H1 (cell line): ENCODE measurements at regions not wholly inside any gene's neighbourhood (a gene's known extent, or its start where the extent isn't known, plus 50 kb on each side); places are given as distances from the start of the nearest gene placed in this dataset.

ENCODE experiments used
- CTCF ChIA-PET: fragments of 300-600 bp; sonication (Branson Sonifier 250); formaldehyde crosslinking; loops from one replicate; lab custom pipeline; 2021; ENCODE audit not compliant: partially characterized antibody; lab: Charles Lee
- POLR2A ChIA-PET: fragments of 300-600 bp; sonication (Branson Sonifier 250); formaldehyde crosslinking; loops from one replicate; lab custom pipeline; 2021; ENCODE audit warnings: inconsistent platforms; ENCODE audit not compliant: partially characterized antibody; lab: Charles Lee
- DNase-seq, 2 experiments: peaks; one replicate each; pipeline versions ENCODE4 v3.0.0 to v3.0.0-alpha.2; 2010 to 2022; ENCODE audit warnings: low spot score in 2 of 2, low read depth in 1 of 2, mixed read lengths in 1 of 2
- FAIRE-seq: peaks from 2 replicates; lab custom pipeline; 2011; peaks lifted over from hg19 to GRCh38; lab: Jason Lieb, UNC
- H2AFZ ChIP-seq: 2 replicates; pipeline ENCODE4 v1.8.1; 2012; ENCODE audit warnings: low read length, inconsistent platforms
- H2AK5ac ChIP-seq: 2 replicates; pipeline ENCODE4 v1.6.1; 2013; ENCODE audit warnings: low read depth, low read length
- H2BK120ac ChIP-seq: replicated peaks from 2 replicates; pipeline ENCODE3; 2013; ENCODE audit warnings: low read depth, low read length, inconsistent platforms
- H2BK12ac ChIP-seq: 2 replicates; pipeline ENCODE4 v1.6.1; 2013; ENCODE audit warnings: low read depth, low read length
- H2BK15ac ChIP-seq: 2 replicates; pipeline ENCODE4 v1.6.1; 2013; ENCODE audit warnings: low read length
- H2BK20ac ChIP-seq: 2 replicates; pipeline ENCODE4 v1.6.1; 2013; ENCODE audit warnings: low read length
- H2BK5ac ChIP-seq: 2 replicates; pipeline ENCODE4 v1.6.1; 2013; ENCODE audit warnings: low read depth, low read length
- H3K14ac ChIP-seq: 2 replicates; pipeline ENCODE4 v1.6.1; 2013; ENCODE audit warnings: inconsistent platforms; ENCODE audit not compliant: insufficient read length
- H3K18ac ChIP-seq: 2 replicates; pipeline ENCODE4 v1.6.1; 2013; ENCODE audit warnings: low read length; ENCODE audit errors: extremely low read depth
- H3K23ac ChIP-seq: 2 replicates; pipeline ENCODE4 v1.6.1; 2013; ENCODE audit warnings: inconsistent platforms; ENCODE audit not compliant: insufficient read length
- H3K23me2 ChIP-seq: 2 replicates; pipeline ENCODE4 v1.6.1; 2013; ENCODE audit warnings: low read depth, low read length
- H3K27ac ChIP-seq: 2 replicates; pipeline ENCODE4 v1.6.1; 2011; ENCODE audit warnings: low read depth, low read length, inconsistent platforms
- H3K27me3 ChIP-seq, 4 experiments: replicated peaks in 1 of 4; 1 replicate in 1 of 4; 2 replicates in 3 of 4; pipeline versions ENCODE4 v1.6.1 to v1.8.1; 2011 to 2013; ENCODE audit warnings: low read length in 3 of 4, mild to moderate bottlenecking in 3 of 4, inconsistent platforms in 2 of 4, mixed read lengths in 2 of 4, moderate library complexity in 1 of 4; ENCODE audit not compliant: control insufficient read depth in 3 of 4, insufficient read depth in 3 of 4; ENCODE audit errors: extremely low read depth in 1 of 4
- H3K36me3 ChIP-seq, 4 experiments: 2 replicates each; pipeline versions ENCODE4 v1.6.1 to v1.8.1; 2011 to 2013; ENCODE audit warnings: mild to moderate bottlenecking in 4 of 4, low read length in 3 of 4, moderate library complexity in 2 of 4, control low read depth in 1 of 4, inconsistent platforms in 1 of 4; ENCODE audit not compliant: insufficient read depth in 4 of 4, control insufficient read depth in 2 of 4
- H3K4ac ChIP-seq: replicated peaks from 2 replicates; pipeline ENCODE3; 2013; ENCODE audit warnings: low read length, low read depth, mixed read lengths, inconsistent platforms; ENCODE audit not compliant: insufficient read length
- H3K4me1 ChIP-seq, 4 experiments: replicated peaks in 1 of 4; 1 replicate in 1 of 4; 2 replicates in 3 of 4; pipeline versions ENCODE4 v1.6.1 to v1.8.1; 2011 to 2013; ENCODE audit warnings: low read length in 3 of 4, inconsistent platforms in 2 of 4, mixed read lengths in 1 of 4; ENCODE audit not compliant: insufficient read depth in 4 of 4, control insufficient read depth in 3 of 4
- H3K4me2 ChIP-seq, 2 experiments: 2 replicates each; pipeline versions ENCODE4 v1.6.1 to v1.8.1; 2011 to 2013; ENCODE audit warnings: low read depth in 2 of 2, low read length in 2 of 2, control low read depth in 1 of 2, inconsistent platforms in 1 of 2, mild to moderate bottlenecking in 1 of 2; ENCODE audit not compliant: insufficient read depth in 1 of 2
- H3K4me3 ChIP-seq, 4 experiments: fragments of 200-600, 300-600 bp in 1 of 4; sonication (generic), shearing (Covaris generic), sonication (Bioruptor Twin) in 1 of 4; 2 replicates each; pipeline versions ENCODE4 v1.5.1 to v1.8.1; 2011 to 2016; ENCODE audit warnings: low read length in 4 of 4, low read depth in 3 of 4, control low read depth in 2 of 4, inconsistent platforms in 2 of 4, mild to moderate bottlenecking in 2 of 4, mixed read lengths in 1 of 4, moderate library complexity in 1 of 4; ENCODE audit not compliant: insufficient read depth in 2 of 4; ENCODE audit errors: extremely low read depth in 1 of 4
- H3K56ac ChIP-seq: replicated peaks from 2 replicates; pipeline ENCODE3; 2013; ENCODE audit warnings: low read depth, mild to moderate bottlenecking, mixed read lengths, low read length, inconsistent platforms; ENCODE audit not compliant: insufficient read length
- H3K79me1 ChIP-seq: 2 replicates; pipeline ENCODE4 v1.6.1; 2013; ENCODE audit warnings: low read depth, low read length, control low read depth
- H3K79me2 ChIP-seq, 2 experiments: 2 replicates each; pipeline versions ENCODE4 v1.6.1 to v1.8.1; 2012 to 2013; ENCODE audit warnings: low read length in 2 of 2, mild to moderate bottlenecking in 2 of 2, inconsistent platforms in 1 of 2; ENCODE audit not compliant: insufficient read depth in 2 of 2, control insufficient read depth in 1 of 2
- H3K9ac ChIP-seq, 4 experiments: replicated peaks in 1 of 4; 1 replicate in 1 of 4; 2 replicates in 3 of 4; pipeline versions ENCODE4 v1.6.1 to v1.8.1; 2011 to 2013; ENCODE audit warnings: low read depth in 3 of 4, low read length in 3 of 4, control low read depth in 2 of 4, mild to moderate bottlenecking in 2 of 4, moderate library complexity in 2 of 4, inconsistent platforms in 1 of 4; ENCODE audit errors: extremely low read depth in 1 of 4
- H3K9me3 ChIP-seq, 2 experiments: 2 replicates each; pipeline versions ENCODE4 v1.6.1 to v1.8.1; 2012 to 2013; ENCODE audit warnings: mild to moderate bottlenecking in 2 of 2, moderate library complexity in 2 of 2, control low read depth in 1 of 2, inconsistent platforms in 1 of 2, low read depth in 1 of 2, low read length in 1 of 2, mixed read lengths in 1 of 2; ENCODE audit not compliant: insufficient read depth in 2 of 2
- H4K20me1 ChIP-seq, 2 experiments: replicated peaks in 1 of 2; 2 replicates each; pipeline versions ENCODE3 to v1.8.1; 2011 to 2013; ENCODE audit warnings: inconsistent platforms in 2 of 2, low read length in 2 of 2, mild to moderate bottlenecking in 1 of 2; ENCODE audit not compliant: insufficient read depth in 2 of 2, control insufficient read depth in 1 of 2
- H4K5ac ChIP-seq: 2 replicates; pipeline ENCODE4 v1.6.1; 2013; ENCODE audit warnings: low read length, low read depth, mixed read lengths, inconsistent platforms; ENCODE audit not compliant: insufficient read length
- H4K8ac ChIP-seq: 2 replicates; pipeline ENCODE4 v1.8.0; 2013; ENCODE audit warnings: mild to moderate bottlenecking, moderate library complexity, low read length, inconsistent platforms; ENCODE audit not compliant: insufficient read depth; ENCODE audit errors: extremely low read depth
- H4K91ac ChIP-seq: replicated peaks from 2 replicates; pipeline ENCODE3; 2013; ENCODE audit warnings: low read length, mixed read lengths, inconsistent platforms; ENCODE audit not compliant: insufficient read length
- BCL11A ChIP-seq, 2 experiments: IDR thresholded peaks; one replicate each; pipeline ENCODE4 v1.6.1; 2011; ENCODE audit warnings: low read depth in 2 of 2, low read length in 2 of 2, mild to moderate bottlenecking in 2 of 2
- EP300 ChIP-seq, 2 experiments: IDR thresholded peaks; 1 replicate in 1 of 2; 2 replicates in 1 of 2; pipeline ENCODE4 v1.6.1; 2011 to 2012; ENCODE audit warnings: low read depth in 2 of 2, low read length in 2 of 2, mild to moderate bottlenecking in 2 of 2, borderline replicate concordance in 1 of 2, inconsistent platforms in 1 of 2, moderate library complexity in 1 of 2
- KDM5A ChIP-seq: fragments of 200-600 bp; IDR thresholded peaks from 2 replicates; pipeline ENCODE4 v1.7.1; 2012; ENCODE audit warnings: mild to moderate bottlenecking, low read length, inconsistent platforms, mixed read lengths
- PHF8 ChIP-seq: fragments of 200-600 bp; sonication (generic); conservative IDR thresholded peaks from 2 replicates; pipeline ENCODE4 v1.7.1; 2012; ENCODE audit warnings: low read depth, mild to moderate bottlenecking, inconsistent platforms, low read length, moderate library complexity
- USF2 ChIP-seq: IDR thresholded peaks from 2 replicates; pipeline ENCODE4 v1.6.1; 2011; ENCODE audit warnings: low read length, improper control_type of control experiment
- WGBS, 2 experiments: shearing (Covaris generic) in 1 of 2; methylation state at CpG; one replicate each; pipeline versions ENCODE4 v1.1.6 to v1.1.7; 2013 to 2015; ENCODE audit warnings: low lambda C conversion rate in 2 of 2, mixed read lengths in 2 of 2, inconsistent platforms in 1 of 2, low coverage in 1 of 2, missing lambda C conversion rate in 1 of 2; ENCODE audit not compliant: insufficient replicate concordance in 2 of 2, insufficient coverage in 1 of 2, insufficient read length in 1 of 2; ENCODE audit errors: extremely low coverage in 1 of 2, missing lambda C conversion rate in 1 of 2; 5-methylcytosine and 5-hydroxymethylcytosine counted together

DNA sequence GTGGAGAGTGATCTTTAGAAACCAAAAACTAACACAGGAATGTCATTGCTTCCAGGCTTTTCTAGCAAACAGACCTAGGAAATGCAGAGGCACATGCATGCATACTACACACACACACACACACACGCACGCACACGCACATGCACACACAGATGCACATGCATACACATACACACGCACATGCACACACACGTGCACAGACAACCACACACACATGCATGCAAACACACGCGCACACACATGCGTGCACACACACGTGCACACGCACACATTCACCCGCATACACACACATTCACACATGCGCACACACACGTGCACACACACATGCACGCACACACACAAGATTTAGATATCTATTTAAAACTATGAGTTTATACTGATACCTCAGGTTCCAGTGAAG is 379.5 kb downstream of the ZNF516 start:
- 83% methylated on average over 14 of the region's 14 CpGs; no CpG with 5 or more reads in 1 of the 2 experiments for WGBS, 2 experiments
- Histone ChIP-seq H4K8ac (no peak overlapping the region), H3K4ac (no peak overlapping the region), H3K4me1 (no peaks in the 10 kb centered on the region), H2BK120ac (no peak overlapping the region), H3K4me2 (no peak overlapping the region), H2AFZ (no peak overlapping the region), H4K20me1 (peaks cover 0 to 2% of the 10 kb centered on the region in 2 experiments), H3K27ac (no peak overlapping the region), H3K14ac (no peak overlapping the region), H2BK12ac (no peak overlapping the region), H3K4me3 (no peak overlapping the region), H3K79me2 (no peaks in the 10 kb centered on the region), H3K79me1 (no peaks in the 10 kb centered on the region), H2BK5ac (peak overlapping the region; percentile 69; the same call in 1 of the 2 replicates), H3K9ac (no peak overlapping the region; a peak in 1 of 7 replicates), H3K23me2 (no peaks in the 10 kb centered on the region), H2AK5ac (no peak overlapping the region), H3K27me3 (no peaks in the 10 kb centered on the region), H3K9me3 (no peaks in the 10 kb centered on the region), H2BK15ac (0 out of 2 replicates have a peak overlapping the region, but pooled peaks have one; percentile 19), H3K23ac (no peak overlapping the region), H3K36me3 (no peaks in the 10 kb centered on the region), H3K18ac (no peak overlapping the region), H3K56ac (no peak overlapping the region), H4K91ac (no peak overlapping the region), H4K5ac (no peak overlapping the region), H2BK20ac (no peak overlapping the region)
- FAIRE-seq (no peak), DNase-seq (no peak)
- no peak for TF ChIP-seq PHF8
- no peak for TF ChIP-seq EP300 (IDR thresholded peaks at IDR 0.05; ENCODE audit: borderline replicate concordance in 1 of 2, low read depth in 2 of 2, low read length in 2 of 2)
- no peak for TF ChIP-seq USF2
- TF ChIP-seq BCL11A (IDR thresholded peaks at IDR 0.05; ENCODE audit: low read depth in 2 of 2, low read length in 2 of 2): no peak
- TF ChIP-seq KDM5A: no peak
- ChIA-PET POLR2A (no interaction called here), CTCF (no interaction called here)
